Neural cell (in vitro differentiated cells): ENCODE measurements at regions not wholly inside any gene's neighbourhood (a gene's known extent, or its start where the extent isn't known, plus 50 kb on each side); places are given as distances from the start of the nearest gene placed in this dataset.

Source experiments
- H2AFZ ChIP-seq: fragments of 200-600, 300-800 bp; sonication (generic), shearing (Covaris generic); 2 replicates; pipeline ENCODE4 v1.6.0; 2014; ENCODE audit warnings: low read depth, mild to moderate bottlenecking, antibody characterized with exemption, low read length, moderate library complexity
- H3F3A ChIP-seq: fragments of 200-600 bp; shearing (Covaris generic); 2 replicates; pipeline ENCODE4 v1.6.1; 2016; ENCODE audit warnings: mild to moderate bottlenecking, moderate library complexity, mixed read lengths, antibody characterized with exemption, low read length; ENCODE audit not compliant: insufficient read depth, poor library complexity, severe bottlenecking
- H3K27ac ChIP-seq: fragments of 200-600, 300-800 bp; sonication (generic), shearing (Covaris generic); 2 replicates; pipeline ENCODE4 v1.5.1; 2014; ENCODE audit warnings: mild to moderate bottlenecking, low read length, moderate library complexity
- H3K27me3 ChIP-seq: fragments of 300-800, 200-600 bp; sonication (generic), shearing (Covaris generic); 2 replicates; pipeline ENCODE4 v1.6.0; 2014; ENCODE audit warnings: mild to moderate bottlenecking, low read depth, low read length, moderate library complexity; ENCODE audit not compliant: insufficient read depth
- H3K36me3 ChIP-seq: fragments of 300-800, 200-600 bp; sonication (generic), shearing (Covaris generic); 2 replicates; pipeline ENCODE4 v1.5.1; 2014; ENCODE audit warnings: mild to moderate bottlenecking, antibody characterized with exemption, low read length, moderate library complexity; ENCODE audit not compliant: insufficient read depth
- H3K4me2 ChIP-seq: fragments of 300-800, 200-600 bp; sonication (generic), shearing (Covaris generic); 2 replicates; pipeline ENCODE4 v1.6.0; 2014; ENCODE audit warnings: mild to moderate bottlenecking, low read length
- H3K4me3 ChIP-seq: fragments of 300-800, 200-600 bp; sonication (generic), shearing (Covaris generic); 2 replicates; pipeline ENCODE4 v1.5.1; 2014; ENCODE audit warnings: mild to moderate bottlenecking, low read length, moderate library complexity
- H3K79me2 ChIP-seq: fragments of 200-600 bp; shearing (Covaris generic); replicated peaks from 2 replicates; pipeline ENCODE4 v1.6.0; 2014; ENCODE audit warnings: mild to moderate bottlenecking, low read length, moderate library complexity; ENCODE audit not compliant: insufficient read depth
- H3K9ac ChIP-seq: fragments of 300-800, 200-600 bp; sonication (generic), shearing (Covaris generic); 2 replicates; pipeline ENCODE4 v1.6.1; 2016; ENCODE audit warnings: mild to moderate bottlenecking, low read length, mixed read lengths
- H3K9me2 ChIP-seq: fragments of 200-600 bp; shearing (Covaris generic); 2 replicates; pipeline ENCODE4 v1.6.1; 2016; ENCODE audit warnings: mild to moderate bottlenecking, low read length, mixed read lengths; ENCODE audit not compliant: insufficient read depth
- H3K9me3 ChIP-seq: fragments of 200-600, 300-800 bp; sonication (generic), shearing (Covaris generic); 2 replicates; pipeline ENCODE4 v1.6.1; 2016; ENCODE audit warnings: mild to moderate bottlenecking, mixed run types, low read length, moderate library complexity, mixed read lengths
- H4K20me1 ChIP-seq: fragments of 200-600 bp; shearing (Covaris generic); 2 replicates; pipeline ENCODE4 v1.6.1; 2016; ENCODE audit warnings: mild to moderate bottlenecking, mixed run types; ENCODE audit not compliant: insufficient read depth
- EP300 ChIP-seq: fragments of 450-650 bp; conservative IDR thresholded peaks from 2 replicates; pipeline ENCODE4 v1.6.1; 2014; ENCODE audit warnings: antibody characterized with exemption, mild to moderate bottlenecking, moderate library complexity; ENCODE audit not compliant: poor library complexity, severe bottlenecking
- EZH2 ChIP-seq: fragments of 200-600, 300-800 bp; shearing (Covaris generic), sonication (generic); IDR thresholded peaks from 2 replicates; pipeline ENCODE4 v1.6.1; 2014; ENCODE audit warnings: antibody characterized with exemption, low read length, borderline replicate concordance, mild to moderate bottlenecking; ENCODE audit not compliant: insufficient read depth, poor library complexity, severe bottlenecking
- MXI1 ChIP-seq: fragments of 450-650 bp; conservative IDR thresholded peaks from 2 replicates; pipeline ENCODE4 v1.6.1; 2014; ENCODE audit warnings: antibody characterized with exemption, mild to moderate bottlenecking; ENCODE audit not compliant: poor library complexity, severe bottlenecking
- POLR2AphosphoS5 ChIP-seq: IDR thresholded peaks from 2 replicates; pipeline ENCODE4 v1.6.1; 2012
- RAD21 ChIP-seq: fragments of 450-650 bp; conservative IDR thresholded peaks from 2 replicates; pipeline ENCODE4 v1.6.1; 2014; ENCODE audit warnings: antibody characterized with exemption, mild to moderate bottlenecking, moderate library complexity
- SMC3 ChIP-seq: fragments of 450-650 bp; conservative IDR thresholded peaks from 2 replicates; pipeline ENCODE4 v1.6.1; 2014; ENCODE audit warnings: antibody characterized with exemption, mild to moderate bottlenecking, moderate library complexity; ENCODE audit not compliant: poor library complexity
- TAF1 ChIP-seq: IDR thresholded peaks from 2 replicates; pipeline ENCODE4 v1.6.1; 2012; ENCODE audit warnings: low read depth
- TF ChIP-seq, protein P1 (sequence below): fragments of 450-650 bp; IDR thresholded peaks from 2 replicates; pipeline ENCODE4 v1.5.1; 2014; ENCODE audit warnings: antibody characterized with exemption, mild to moderate bottlenecking, moderate library complexity; ENCODE audit not compliant: poor library complexity, severe bottlenecking
- TF ChIP-seq, protein P2 (sequence below): IDR thresholded peaks from 2 replicates; pipeline ENCODE4 v1.6.1; 2012; ENCODE audit warnings: borderline replicate concordance

DNA sequence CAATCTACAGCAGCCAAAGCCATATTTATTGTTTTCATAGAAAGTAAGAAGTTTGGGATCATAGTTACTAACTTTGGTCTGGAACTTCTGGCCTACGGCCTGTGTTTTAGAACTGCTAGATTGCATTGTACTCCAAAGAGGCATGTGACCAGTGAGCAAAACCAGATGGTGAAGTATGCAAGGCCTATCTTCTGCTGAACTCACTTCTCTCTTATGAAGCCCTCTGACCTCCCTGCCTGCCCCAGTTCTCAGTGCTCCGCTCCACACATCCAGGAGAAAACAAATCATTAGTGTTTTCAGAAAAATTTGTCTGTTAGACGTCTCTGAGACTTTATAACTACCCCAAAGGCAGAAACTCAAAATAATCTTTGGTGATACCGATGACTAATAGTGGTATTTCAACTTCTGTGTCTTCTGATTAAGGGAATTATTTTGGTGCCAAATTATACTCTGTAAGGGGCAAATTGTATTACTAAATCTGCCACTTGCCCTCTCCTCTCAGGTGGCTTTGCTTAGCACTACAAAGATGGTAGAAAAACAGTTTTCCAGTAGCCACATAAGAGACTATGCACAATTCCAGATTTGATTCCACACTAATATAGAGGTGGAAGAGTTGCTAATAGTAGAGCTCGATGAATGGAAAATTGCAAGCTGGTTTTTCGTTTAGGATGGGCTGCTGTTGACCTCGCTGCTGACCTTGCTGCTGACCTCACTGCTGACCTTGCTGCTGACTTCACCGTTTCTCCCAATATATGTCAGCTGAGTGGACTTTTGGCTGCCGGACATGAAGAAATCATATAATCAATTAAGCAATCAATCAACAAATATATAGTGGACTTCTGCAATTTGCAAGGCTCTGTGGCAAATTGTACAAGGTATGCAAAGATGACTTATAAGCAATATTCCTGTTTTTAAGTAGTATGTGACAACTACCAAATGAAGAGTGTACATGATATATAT is 147.5 kb downstream of the KITLG start:
- TF ChIP-seq TAF1 (no peak), MXI1 (no peak), EZH2 (no peak), RAD21 (no peak), SMC3 (no peak), EP300 (no peak), POLR2AphosphoS5 (no peak)
- TF ChIP-seq, protein P1, sequence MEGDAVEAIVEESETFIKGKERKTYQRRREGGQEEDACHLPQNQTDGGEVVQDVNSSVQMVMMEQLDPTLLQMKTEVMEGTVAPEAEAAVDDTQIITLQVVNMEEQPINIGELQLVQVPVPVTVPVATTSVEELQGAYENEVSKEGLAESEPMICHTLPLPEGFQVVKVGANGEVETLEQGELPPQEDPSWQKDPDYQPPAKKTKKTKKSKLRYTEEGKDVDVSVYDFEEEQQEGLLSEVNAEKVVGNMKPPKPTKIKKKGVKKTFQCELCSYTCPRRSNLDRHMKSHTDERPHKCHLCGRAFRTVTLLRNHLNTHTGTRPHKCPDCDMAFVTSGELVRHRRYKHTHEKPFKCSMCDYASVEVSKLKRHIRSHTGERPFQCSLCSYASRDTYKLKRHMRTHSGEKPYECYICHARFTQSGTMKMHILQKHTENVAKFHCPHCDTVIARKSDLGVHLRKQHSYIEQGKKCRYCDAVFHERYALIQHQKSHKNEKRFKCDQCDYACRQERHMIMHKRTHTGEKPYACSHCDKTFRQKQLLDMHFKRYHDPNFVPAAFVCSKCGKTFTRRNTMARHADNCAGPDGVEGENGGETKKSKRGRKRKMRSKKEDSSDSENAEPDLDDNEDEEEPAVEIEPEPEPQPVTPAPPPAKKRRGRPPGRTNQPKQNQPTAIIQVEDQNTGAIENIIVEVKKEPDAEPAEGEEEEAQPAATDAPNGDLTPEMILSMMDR = no peak
- TF ChIP-seq, protein P2, sequence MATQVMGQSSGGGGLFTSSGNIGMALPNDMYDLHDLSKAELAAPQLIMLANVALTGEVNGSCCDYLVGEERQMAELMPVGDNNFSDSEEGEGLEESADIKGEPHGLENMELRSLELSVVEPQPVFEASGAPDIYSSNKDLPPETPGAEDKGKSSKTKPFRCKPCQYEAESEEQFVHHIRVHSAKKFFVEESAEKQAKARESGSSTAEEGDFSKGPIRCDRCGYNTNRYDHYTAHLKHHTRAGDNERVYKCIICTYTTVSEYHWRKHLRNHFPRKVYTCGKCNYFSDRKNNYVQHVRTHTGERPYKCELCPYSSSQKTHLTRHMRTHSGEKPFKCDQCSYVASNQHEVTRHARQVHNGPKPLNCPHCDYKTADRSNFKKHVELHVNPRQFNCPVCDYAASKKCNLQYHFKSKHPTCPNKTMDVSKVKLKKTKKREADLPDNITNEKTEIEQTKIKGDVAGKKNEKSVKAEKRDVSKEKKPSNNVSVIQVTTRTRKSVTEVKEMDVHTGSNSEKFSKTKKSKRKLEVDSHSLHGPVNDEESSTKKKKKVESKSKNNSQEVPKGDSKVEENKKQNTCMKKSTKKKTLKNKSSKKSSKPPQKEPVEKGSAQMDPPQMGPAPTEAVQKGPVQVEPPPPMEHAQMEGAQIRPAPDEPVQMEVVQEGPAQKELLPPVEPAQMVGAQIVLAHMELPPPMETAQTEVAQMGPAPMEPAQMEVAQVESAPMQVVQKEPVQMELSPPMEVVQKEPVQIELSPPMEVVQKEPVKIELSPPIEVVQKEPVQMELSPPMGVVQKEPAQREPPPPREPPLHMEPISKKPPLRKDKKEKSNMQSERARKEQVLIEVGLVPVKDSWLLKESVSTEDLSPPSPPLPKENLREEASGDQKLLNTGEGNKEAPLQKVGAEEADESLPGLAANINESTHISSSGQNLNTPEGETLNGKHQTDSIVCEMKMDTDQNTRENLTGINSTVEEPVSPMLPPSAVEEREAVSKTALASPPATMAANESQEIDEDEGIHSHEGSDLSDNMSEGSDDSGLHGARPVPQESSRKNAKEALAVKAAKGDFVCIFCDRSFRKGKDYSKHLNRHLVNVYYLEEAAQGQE = no peak
- no peak overlapping the region for H3K9ac ChIP-seq
- no peaks in the 10 kb centered on the region for H3K9me3 ChIP-seq
- no peak overlapping the region for H3K27ac ChIP-seq
- no peaks in the 10 kb centered on the region for H4K20me1 ChIP-seq
- H3K27me3 ChIP-seq = no peaks in the 10 kb centered on the region
- H3F3A ChIP-seq = no peaks in the 10 kb centered on the region
- no peaks in the 10 kb centered on the region for H3K79me2 ChIP-seq
- H3K36me3 ChIP-seq = no peaks in the 10 kb centered on the region
- H3K4me2 ChIP-seq = no peak overlapping the region
- no peak overlapping the region for H2AFZ ChIP-seq
- H3K9me2 ChIP-seq = no peaks in the 10 kb centered on the region
- no peak overlapping the region for H3K4me3 ChIP-seq

DNA sequence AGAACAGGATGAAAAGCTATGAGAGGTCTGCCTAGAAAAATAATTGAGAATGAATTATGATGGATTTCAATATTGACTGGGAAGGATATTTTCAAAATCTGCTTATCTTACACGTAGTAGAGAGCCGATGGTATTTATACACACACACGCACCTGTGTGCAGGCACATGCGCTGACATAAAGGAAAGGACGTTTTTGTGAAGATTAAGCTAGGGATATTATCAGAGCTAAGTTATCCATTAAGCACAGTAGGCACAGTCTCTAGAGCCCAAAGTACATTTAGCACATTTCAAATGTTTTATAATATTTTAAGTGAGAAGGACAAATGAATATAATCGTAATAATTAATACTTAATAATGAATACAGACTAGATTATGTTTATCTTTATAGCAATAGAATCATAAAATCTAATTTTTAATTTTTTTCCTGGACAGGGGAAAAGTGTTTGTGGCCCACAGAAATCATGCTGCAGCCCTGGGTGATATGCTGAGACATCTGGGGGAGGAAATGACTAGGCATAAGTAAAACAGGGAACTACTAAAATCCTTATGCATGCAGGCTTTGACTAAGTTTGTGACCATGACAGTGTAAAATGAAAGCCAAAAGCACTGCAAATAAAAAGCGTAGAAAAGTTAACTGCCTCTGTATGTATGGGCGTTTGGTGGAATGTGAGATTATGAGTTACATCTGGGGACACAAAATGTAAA is 146.1 kb downstream of the KITLG start:
- H3K27ac ChIP-seq = no peak overlapping the region
- H3K9me2 ChIP-seq = no peaks in the 10 kb centered on the region
- no peaks in the 10 kb centered on the region for H3K27me3 ChIP-seq
- H3K36me3 ChIP-seq = no peaks in the 10 kb centered on the region
- no peak overlapping the region for H3K4me2 ChIP-seq
- H4K20me1 ChIP-seq = no peaks in the 10 kb centered on the region
- H2AFZ ChIP-seq = no peak overlapping the region
- H3F3A ChIP-seq = no peaks in the 10 kb centered on the region
- no peaks in the 10 kb centered on the region for H3K79me2 ChIP-seq
- H3K9ac ChIP-seq = no peak overlapping the region
- H3K9me3 ChIP-seq = no peaks in the 10 kb centered on the region
- no peak for TF ChIP-seq SMC3
- no peak for TF ChIP-seq EP300
- TF ChIP-seq TAF1 = no peak
- TF ChIP-seq EZH2 = no peak
- TF ChIP-seq, protein P2 = no peak
- no peak for TF ChIP-seq RAD21
- no peak for TF ChIP-seq MXI1
- TF ChIP-seq POLR2AphosphoS5 = no peak
- TF ChIP-seq, protein P1 = no peak
- H3K4me3 ChIP-seq = no peak overlapping the region
